GM18868 (cell line): ENCODE measurements at regions not wholly inside any gene's neighbourhood (a gene's known extent, or its start where the extent isn't known, plus 50 kb on each side); places are given as distances from the start of the nearest gene placed in this dataset.

Experiments used
- ATAC-seq: cut with Tn5 transposase; IDR thresholded peaks from one replicate; pipeline ENCODE4 v1.9.1; 2021; ENCODE audit warnings: mild to moderate bottlenecking, moderate library complexity; ENCODE audit not compliant: unreplicated experiment

DNA sequence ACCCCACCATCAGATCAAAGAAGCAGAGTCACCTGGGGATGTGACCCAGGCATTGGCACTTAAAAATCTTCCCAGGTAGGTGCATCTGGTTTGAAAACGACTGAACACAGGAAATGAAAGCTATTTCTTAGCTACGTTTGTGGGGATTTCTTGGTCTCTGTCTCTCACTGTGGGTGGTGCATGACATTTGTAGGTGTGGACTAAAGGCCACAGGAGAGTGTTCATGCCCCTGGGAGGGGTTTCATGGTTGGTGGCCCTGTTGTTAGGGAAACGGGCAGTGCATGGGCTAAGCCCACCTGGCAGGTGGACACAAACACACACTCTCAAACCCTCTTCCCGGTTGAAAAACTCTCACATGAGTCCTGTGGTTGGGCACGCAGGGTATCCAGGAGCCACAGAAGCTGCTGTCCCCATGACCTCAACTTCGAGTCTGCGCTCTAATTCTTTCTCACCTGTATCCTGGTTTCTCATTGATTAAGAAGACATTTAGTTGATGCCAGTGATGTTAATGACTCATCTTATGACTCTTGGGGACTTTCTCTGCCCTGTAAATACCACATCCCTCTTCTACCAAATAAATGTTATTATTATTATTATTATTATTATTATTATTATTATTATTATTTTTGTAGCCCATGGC, 119.4 kb downstream of the MRPS6 start:
- ATAC-seq, result no peak

DNA sequence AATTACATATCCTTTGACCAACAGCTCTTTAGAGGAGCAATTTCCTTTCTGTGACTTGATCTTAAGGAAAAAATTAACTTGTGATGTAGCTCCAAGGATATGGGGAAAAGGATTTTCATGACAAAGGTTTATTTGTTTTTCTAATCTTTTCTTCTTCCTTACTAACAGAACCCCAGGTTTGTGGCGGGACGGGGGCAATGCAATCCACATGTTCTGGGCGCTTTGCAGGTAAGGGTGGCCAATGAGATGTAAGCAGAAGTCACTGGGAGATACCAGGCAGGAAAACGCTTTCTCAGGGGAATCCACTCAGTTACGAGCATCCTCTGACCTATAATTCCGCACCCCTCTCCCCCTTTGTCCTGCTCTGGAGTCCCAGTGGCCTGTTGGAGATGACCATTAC, 122.0 kb downstream of the MRPS6 start:
- no peak for ATAC-seq

DNA sequence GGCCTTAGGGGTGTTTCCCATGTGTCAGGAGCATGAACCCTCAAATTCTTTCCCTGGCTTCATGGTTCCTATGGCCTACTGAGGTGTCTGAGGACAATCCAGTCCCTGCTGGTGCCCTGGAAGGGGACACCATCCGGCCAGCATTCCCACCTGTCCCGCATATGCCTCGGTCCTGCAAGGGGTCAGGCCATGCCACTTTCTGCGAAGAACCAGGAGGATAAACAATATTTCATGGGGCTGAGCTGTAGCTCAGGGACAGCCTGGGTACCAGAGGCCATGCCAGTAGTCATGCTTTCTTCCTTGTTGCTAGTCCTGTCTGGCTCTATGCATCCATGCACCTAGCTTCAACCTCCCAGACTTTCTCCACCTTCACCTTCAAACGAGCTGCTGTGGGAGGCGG, 123.6 kb downstream of the MRPS6 start:
- ATAC-seq, result no peak

- no peak for ATAC-seq
These were observed 124.2 kb downstream of the MRPS6 start for GRCh38 chr21:34197561-34197960.

DNA sequence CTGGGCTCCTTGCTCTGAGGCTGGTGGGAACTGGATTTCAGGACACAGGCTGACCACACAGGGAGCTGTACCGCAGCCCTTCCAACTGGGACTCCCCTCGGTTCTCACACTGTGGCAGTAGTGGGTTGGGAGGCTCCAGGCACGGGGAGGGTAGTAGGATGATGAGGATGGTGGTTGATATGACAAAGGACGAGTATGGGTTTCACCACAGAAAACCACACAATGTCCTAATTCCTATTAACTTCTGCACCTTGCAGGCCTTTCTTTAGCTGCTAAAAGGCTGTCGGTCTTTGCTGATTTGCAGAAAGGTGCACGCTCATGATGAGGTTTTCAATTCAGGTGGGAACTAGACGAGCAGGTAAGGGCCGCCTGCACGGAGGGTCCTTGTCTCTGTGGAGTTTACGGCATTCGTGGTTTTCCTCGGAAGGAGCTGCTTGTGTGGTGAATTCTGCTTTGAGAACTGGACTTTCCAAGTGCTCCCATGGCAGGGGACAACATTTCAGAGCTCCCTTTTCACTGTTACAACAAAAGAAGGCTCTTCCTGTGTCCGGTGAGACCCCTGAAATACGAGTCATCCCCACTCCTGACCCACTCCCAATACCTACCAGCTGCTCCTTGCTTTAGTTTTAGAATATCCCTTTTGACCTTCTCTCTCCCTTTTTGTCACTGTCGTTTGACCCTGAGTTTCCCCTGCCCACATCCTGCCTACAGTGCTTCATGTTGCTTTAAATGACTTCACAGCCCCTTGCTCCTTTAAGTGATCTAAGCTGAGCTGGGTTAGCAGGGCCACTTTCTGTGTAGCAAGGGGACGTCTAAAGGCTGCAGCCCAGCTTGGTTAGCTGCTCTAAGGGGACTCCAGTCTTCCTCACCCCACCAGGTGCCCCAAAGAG, 125.1 kb downstream of the MRPS6 start:
- ATAC-seq, result no peak

GRCh38 chr21:34199121-34199910, 125.9 kb downstream of the MRPS6 start:
- no peak for ATAC-seq

DNA sequence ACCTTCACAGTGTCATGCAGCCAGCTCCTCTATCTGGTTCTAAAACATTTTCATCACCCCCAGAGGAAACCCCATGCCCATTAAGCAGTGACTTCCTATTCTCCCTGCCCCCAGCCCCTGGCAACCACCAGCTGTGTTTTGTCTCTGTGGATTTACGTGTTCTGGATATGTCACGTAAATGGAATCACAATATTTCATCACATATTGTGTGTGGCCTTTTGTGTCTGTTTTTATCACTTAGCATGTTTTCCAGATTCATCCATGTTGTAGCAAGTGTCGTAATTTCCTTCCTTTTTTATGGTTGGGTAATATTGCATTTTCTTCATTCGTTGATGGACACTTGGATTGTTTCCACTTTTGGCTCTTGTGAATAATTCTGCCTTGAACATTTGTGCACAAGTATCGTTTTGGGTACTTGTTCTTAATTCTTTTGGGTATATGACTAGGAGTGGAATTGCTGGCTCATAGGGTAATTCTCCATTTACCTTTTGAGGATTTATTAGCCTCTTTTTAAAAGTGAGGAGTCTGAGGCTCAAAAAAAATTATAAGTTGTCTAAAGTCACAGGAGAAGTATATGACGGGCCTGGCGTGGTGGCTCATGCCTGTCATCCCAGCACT, 127.0 kb downstream of the MRPS6 start:
- no peak for ATAC-seq

- no peak for ATAC-seq
These were observed 127.6 kb downstream of the MRPS6 start for GRCh38 chr21:34201001-34201400.

DNA sequence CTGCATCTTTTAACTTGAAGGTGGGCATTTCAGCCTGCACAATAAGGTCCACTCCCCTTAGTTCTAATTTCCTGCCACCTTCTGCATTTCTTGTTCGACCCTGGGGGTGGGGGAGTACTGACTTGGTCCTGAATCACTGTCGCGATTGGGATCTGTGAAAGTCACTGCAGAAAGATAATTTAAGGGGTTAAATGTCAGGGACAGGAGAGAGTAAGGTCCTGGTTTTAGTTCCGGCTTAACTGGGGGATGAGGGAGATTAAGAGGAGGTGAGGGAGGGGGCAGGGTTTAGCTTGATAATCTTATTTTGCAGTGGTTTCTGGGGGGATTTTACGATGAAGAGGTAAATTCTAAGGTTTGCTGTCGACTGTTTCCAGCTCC, 128.1 kb downstream of the MRPS6 start:
- no peak for ATAC-seq

DNA sequence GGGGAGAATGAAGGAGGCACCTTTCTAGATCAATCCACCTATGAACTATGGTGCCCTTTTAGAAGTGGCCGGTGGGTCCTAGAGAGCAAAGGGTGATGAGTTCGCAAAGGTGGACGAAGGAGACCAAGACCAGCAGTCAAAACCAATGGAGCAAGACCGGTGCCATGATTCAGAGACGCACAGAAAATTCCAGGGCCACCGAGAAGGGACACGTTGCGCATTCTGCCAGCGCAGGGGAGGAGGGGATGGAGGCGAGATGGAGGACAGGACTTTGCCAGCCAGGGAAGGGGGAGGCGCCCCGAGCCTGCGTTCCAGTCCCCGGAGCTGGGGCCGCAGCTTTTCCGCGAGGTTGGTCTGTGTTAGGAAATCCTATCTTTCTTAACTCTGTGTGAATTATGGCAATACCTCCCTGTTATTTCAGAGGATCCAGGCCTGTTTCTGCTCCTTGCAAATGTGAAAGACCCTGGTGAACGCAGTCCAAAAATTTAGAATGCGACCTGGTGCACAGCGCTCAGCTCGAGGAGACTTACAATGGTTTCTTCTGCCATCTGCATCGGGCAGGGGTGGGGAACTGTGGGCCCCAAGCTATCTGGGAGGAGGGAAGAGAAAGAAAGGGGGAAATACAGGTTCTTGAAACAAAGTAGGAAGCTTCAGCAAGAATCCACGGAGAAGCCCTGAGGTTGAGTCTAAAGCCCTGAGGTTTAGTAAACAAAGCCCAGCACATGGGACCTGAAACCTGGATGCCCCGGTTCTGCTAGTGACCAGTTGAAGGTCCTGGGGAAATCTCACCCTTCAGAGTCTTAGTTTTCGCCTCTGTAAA, 129.4 kb downstream of the MRPS6 start:
- ATAC-seq, result no peak

DNA sequence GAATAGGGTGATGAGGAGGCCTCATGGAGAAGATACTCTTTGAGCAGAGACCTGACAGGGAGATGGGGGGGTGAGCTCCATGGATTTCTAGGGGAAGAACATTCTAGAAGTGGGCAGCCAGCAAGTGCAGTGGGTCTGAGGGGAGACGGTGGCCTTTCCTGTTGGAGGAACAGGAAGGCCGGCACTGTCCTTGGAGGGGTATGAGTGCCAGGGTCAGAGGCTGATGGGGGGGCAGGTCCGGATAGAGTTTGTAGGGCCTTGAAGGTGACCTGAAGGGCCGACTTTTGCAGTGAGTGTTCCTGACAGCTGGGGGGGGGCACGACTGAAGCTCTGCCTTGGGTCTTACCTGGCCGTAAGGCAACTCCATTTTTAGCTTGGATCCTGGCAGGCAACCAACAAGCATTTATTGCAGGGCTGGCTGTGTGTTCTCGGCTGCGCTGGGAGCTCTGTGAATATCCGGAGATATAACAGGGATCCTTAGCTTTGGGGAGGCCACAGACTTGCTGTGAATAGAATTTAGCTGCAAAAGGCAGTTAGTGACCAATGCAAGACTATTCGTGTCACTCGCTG, 130.6 kb downstream of the MRPS6 start:
- no peak for ATAC-seq

DNA sequence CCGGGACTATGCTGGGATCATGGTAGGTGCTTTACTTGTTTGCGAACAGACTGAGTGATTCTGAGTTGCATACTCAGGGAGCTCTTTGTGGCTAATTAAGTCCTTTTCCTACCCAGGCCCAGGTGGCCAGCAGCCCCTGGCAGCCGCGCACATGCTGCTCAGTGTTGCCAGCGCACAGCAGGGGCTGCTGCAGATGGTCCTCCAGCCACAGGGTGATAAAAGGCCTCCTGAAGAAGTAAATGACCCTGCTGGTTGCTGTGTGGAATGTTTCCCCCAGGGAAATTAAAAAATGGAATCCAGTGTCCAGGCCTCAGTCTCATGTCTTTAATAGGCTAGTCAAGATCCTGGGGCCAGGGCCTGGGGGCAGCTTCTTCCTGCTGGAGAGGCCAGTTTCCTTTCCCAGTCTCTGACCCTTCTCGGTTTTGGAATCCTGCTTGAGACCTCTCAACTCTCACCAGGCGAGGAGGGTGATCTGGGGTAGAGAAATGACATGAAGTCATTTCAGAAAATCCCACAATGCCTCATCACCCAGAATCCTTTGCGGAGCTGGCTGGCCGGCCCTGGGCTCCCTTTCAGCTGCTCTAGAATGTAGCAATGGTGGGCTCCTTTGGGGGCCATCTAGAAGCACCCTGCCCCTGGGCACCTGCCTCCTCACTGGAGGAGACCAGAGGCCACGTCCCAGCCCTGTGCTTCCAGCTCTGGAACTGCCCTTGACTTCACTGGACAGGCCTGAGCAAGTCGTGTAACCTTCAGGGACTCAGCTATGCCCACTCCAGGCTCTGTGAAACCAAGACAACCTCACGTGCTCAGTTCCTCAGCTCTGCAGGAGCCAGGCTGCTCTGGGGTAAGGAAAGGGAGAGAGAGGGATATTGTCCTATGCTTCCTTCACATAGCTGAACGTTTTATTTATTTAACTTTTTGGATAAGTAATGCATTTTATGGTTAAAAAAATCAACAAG, 131.4 kb downstream of the MRPS6 start:
- no peak for ATAC-seq

- ATAC-seq, result no peak
These were observed 132.6 kb downstream of the MRPS6 start for GRCh38 chr21:34205811-34206571.

DNA sequence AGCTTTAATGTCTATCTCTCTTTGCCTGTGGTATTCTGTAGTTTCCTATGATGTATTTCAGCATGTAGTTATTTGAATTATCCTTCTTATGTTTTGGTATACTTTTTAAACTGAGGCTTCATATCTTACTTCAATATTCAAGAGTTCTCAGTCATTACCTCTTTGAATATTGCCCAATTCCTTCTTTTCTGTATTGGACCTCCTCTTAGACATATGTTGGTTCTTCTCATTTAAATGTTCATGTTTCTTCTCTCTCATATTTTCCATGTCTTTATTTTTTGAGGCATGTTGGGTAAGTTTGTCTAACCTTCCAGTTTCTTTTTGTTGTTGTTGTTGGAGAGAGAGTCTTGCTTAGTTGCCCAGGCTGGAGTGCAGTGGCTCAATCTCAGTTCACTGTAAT, 140.6 kb downstream of the MRPS6 start:
- no peak for ATAC-seq

DNA sequence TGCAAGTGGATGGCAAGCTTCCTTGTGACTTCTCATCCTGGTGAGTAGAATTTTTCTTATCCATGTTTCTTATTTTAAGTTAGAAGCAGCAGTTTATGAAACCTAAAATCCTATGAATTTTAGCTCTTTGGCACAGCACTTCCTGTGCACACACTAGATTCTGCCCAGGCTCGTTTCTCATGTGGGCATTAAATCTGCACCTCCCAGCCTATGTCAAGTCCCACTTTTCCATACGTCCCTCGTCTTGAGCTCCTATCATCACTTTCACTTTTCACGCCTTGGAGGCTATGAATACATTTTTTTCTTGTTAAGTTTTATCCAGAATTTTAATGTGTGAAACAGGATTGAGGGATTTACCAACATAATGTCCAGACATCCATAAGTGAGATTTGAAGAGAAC, 142.1 kb downstream of the MRPS6 start:
- ATAC-seq, result no peak

DNA sequence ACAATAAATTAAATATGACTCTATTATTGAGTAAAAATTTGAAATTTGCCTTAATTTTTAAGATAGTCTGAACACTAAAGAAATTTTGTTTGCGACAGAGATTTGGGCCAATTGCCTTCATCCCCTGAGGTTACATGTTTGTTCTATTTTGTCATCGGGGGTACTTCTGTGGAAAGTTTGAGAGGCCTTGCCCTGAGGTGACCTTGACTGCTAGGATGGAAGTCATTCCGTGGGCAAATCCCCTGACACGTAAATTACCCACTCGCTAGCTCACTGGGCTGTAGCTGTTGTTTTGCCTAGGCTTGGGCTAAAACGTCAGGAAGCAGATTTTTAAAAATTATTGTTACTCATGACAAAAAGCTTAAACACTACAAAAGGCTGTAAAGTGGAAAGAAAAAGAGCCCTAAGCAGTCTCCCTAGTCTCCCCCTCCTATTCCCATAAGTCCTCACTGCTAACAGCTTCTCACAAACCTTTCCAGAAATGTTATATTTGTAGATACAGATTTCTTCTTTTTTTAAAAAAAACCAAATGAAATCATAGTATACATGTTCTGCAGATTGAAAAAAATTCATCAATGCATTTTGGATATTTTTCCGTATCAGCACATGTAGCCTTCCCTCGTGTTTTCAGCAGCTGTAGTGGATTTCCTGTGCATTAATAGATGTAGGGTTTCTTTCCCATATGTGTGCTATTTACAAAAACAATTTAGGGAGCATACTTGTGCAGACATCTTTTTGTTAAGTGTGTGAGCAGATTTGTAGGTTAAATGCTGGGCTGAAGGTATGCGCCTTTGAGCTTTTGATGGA, 142.7 kb downstream of the MRPS6 start:
- ATAC-seq, result no peak

DNA sequence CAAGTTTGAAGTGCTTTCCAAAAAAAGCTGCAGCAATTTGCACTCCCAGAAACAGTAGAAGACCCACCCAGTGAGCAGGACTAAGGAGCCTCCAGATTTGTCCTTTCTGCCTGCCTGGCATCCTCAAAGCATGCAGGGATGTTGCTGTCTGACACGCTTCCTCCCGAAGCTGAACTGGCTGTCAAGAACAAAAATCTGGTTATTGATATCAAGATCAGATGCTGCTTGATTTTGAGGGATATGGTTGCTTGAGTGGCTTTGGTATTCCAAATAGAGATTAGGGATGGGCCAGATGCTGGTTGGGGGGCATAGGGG, 143.3 kb downstream of the MRPS6 start:
- ATAC-seq, result no peak

DNA sequence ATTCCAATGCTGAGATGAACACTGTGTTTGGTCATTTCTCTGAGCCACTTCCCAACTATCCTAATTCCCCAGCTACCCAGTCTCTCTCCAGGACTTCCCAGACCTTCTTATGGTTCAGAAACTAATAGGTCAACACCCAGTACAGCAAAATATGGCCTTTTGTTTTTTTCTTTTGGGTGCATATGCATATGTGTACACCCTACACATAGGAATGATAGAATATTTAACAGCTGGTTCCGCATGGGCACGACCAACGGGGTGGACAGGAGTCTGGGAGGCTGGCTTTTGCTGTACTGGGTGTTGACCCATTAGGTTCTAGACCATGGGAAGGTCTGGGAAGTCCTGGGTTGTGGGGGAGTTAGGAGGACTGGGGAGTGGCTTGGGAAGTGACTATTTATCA, 143.9 kb downstream of the MRPS6 start:
- ATAC-seq, result no peak
